H9 (cell line): ENCODE measurements at regions not wholly inside any gene's neighbourhood (a gene's known extent, or its start where the extent isn't known, plus 50 kb on each side); places are given as distances from the start of the nearest gene placed in this dataset.

Source experiments
- DNase-seq: peaks from one replicate; pipeline ENCODE4 v3.0.0-alpha.2; 2017
- H2AFZ ChIP-seq: one replicate; pipeline ENCODE4 v1.6.1; 2013; ENCODE audit warnings: mild to moderate bottlenecking, low read length, control low read depth, moderate library complexity
- H2AK5ac ChIP-seq: 2 replicates; pipeline ENCODE4 v1.6.1; 2013; ENCODE audit warnings: low read length, control low read depth, mixed read lengths; ENCODE audit not compliant: insufficient read length
- H2BK120ac ChIP-seq: one replicate; pipeline ENCODE4 v1.6.1; 2013; ENCODE audit warnings: low read depth, mild to moderate bottlenecking, low read length, control low read depth, inconsistent platforms; ENCODE audit not compliant: poor library complexity, severe bottlenecking
- H2BK12ac ChIP-seq: 2 replicates; pipeline ENCODE4 v1.6.1; 2013; ENCODE audit warnings: low read length, control low read depth, mixed read lengths, low read depth; ENCODE audit not compliant: insufficient read length
- H2BK15ac ChIP-seq: 2 replicates; pipeline ENCODE4 v1.6.1; 2013; ENCODE audit warnings: low read depth, low read length, control low read depth
- H2BK20ac ChIP-seq: one replicate; pipeline ENCODE4 v1.6.1; 2013; ENCODE audit warnings: low read depth, mild to moderate bottlenecking, low read length, control low read depth, inconsistent platforms; ENCODE audit not compliant: poor library complexity, severe bottlenecking
- H2BK5ac ChIP-seq: 2 replicates; pipeline ENCODE4 v1.6.1; 2013; ENCODE audit warnings: low read length, control low read depth, mixed read lengths; ENCODE audit not compliant: insufficient read length
- H3K14ac ChIP-seq: 2 replicates; pipeline ENCODE4 v1.6.1; 2013; ENCODE audit warnings: low read length, control low read depth; ENCODE audit not compliant: insufficient read depth
- H3K18ac ChIP-seq: 2 replicates; pipeline ENCODE4 v1.6.1; 2013; ENCODE audit warnings: low read depth, mild to moderate bottlenecking, mixed read lengths, low read length, control low read depth; ENCODE audit not compliant: insufficient read length
- H3K23ac ChIP-seq: 2 replicates; pipeline ENCODE4 v1.6.1; 2013; ENCODE audit warnings: low read length, control low read depth, mixed read lengths, low read depth; ENCODE audit not compliant: insufficient read length
- H3K23me2 ChIP-seq: 2 replicates; pipeline ENCODE4 v1.6.1; 2013; ENCODE audit warnings: low read depth, mild to moderate bottlenecking, mixed read lengths, low read length, control low read depth; ENCODE audit not compliant: insufficient read length, poor library complexity, severe bottlenecking
- H3K27ac ChIP-seq: 2 replicates; pipeline ENCODE4 v1.5.1; 2013; ENCODE audit warnings: low read length, control low read depth, mixed read lengths, low read depth; ENCODE audit not compliant: insufficient read length
- H3K27me3 ChIP-seq: 2 replicates; pipeline ENCODE4 v1.6.1; 2013; ENCODE audit warnings: low read length, control low read depth, inconsistent platforms; ENCODE audit not compliant: insufficient read depth
- H3K4ac ChIP-seq: 2 replicates; pipeline ENCODE4 v1.6.1; 2013; ENCODE audit warnings: low read depth, mild to moderate bottlenecking, control low read depth, inconsistent platforms, low read length, moderate library complexity
- H3K4me1 ChIP-seq: 2 replicates; pipeline ENCODE4 v1.6.1; 2013; ENCODE audit warnings: low read length, control low read depth, inconsistent platforms; ENCODE audit not compliant: insufficient read depth
- H3K4me2 ChIP-seq: 2 replicates; pipeline ENCODE4 v1.6.1; 2013; ENCODE audit warnings: low read length, control low read depth, mixed read lengths; ENCODE audit not compliant: insufficient read length, insufficient read depth
- H3K56ac ChIP-seq: 2 replicates; pipeline ENCODE4 v1.6.1; 2013; ENCODE audit warnings: low read depth, mild to moderate bottlenecking, mixed read lengths, low read length, control low read depth; ENCODE audit not compliant: insufficient read length
- H3K79me1 ChIP-seq: 2 replicates; pipeline ENCODE4 v1.6.1; 2013; ENCODE audit warnings: low read depth, mild to moderate bottlenecking, moderate library complexity, low read length, control low read depth, inconsistent platforms; ENCODE audit not compliant: insufficient read depth, poor library complexity, severe bottlenecking
- H3K79me2 ChIP-seq: 2 replicates; pipeline ENCODE4 v1.6.1; 2013; ENCODE audit warnings: low read length, control low read depth, inconsistent platforms; ENCODE audit not compliant: insufficient read depth
- H3K9ac ChIP-seq: 2 replicates; pipeline ENCODE4 v1.6.1; 2013; ENCODE audit warnings: low read length, control low read depth, mixed read lengths; ENCODE audit not compliant: insufficient read length; ENCODE audit errors: extremely low read depth
- H3K9me3 ChIP-seq: one replicate; pipeline ENCODE4 v1.6.1; 2013; ENCODE audit warnings: low read depth, low read length, inconsistent platforms; ENCODE audit not compliant: control insufficient read depth
- H3T11ph ChIP-seq: one replicate; pipeline ENCODE4 v1.6.1; 2013; ENCODE audit warnings: mild to moderate bottlenecking, low read length, control low read depth, inconsistent platforms
- H4K20me1 ChIP-seq: one replicate; pipeline ENCODE4 v1.6.1; 2013; ENCODE audit not compliant: control insufficient read depth, insufficient read length, insufficient read depth
- H4K5ac ChIP-seq: 2 replicates; pipeline ENCODE4 v1.6.1; 2013; ENCODE audit warnings: low read depth, mild to moderate bottlenecking, mixed read lengths, low read length, control low read depth; ENCODE audit not compliant: insufficient read length
- H4K8ac ChIP-seq: replicated peaks from 2 replicates; pipeline ENCODE4 v1.6.1; 2013; ENCODE audit warnings: low read length, control low read depth, mixed read lengths, low read depth; ENCODE audit not compliant: insufficient read length
- H4K91ac ChIP-seq: 2 replicates; pipeline ENCODE4 v1.6.1; 2013; ENCODE audit warnings: low read depth, mild to moderate bottlenecking, moderate library complexity, mixed read lengths, low read length, control low read depth; ENCODE audit not compliant: insufficient read length
- H3K27ac Mint-ChIP-seq, 3 experiments: 2 replicates in 2 of 3; 3 replicates in 1 of 3; pipeline ENCODE4 v1.8.0; 2020 to 2021; ENCODE audit warnings: mixed read lengths in 3 of 3, mild to moderate bottlenecking in 1 of 3, moderate library complexity in 1 of 3
- H3K27me3 Mint-ChIP-seq: 2 replicates; pipeline ENCODE4 v1.8.0; 2021; ENCODE audit warnings: low read depth, mild to moderate bottlenecking, moderate library complexity, mixed read lengths
- H3K36me3 Mint-ChIP-seq, 3 experiments: 2 replicates in 2 of 3; 3 replicates in 1 of 3; pipeline ENCODE4 v1.8.0; 2020 to 2021; ENCODE audit warnings: low read depth in 3 of 3, mixed read lengths in 3 of 3; ENCODE audit not compliant: insufficient read depth in 1 of 3
- H3K4me1 Mint-ChIP-seq, 2 experiments: 2 replicates each; pipeline ENCODE4 v1.8.0; 2020; ENCODE audit warnings: mixed read lengths in 2 of 2
- H3K4me3 Mint-ChIP-seq, 2 experiments: 2 replicates in 1 of 2; 3 replicates in 1 of 2; pipeline ENCODE4 v1.8.0; 2020 to 2021; ENCODE audit warnings: mild to moderate bottlenecking in 2 of 2, mixed read lengths in 2 of 2, moderate library complexity in 1 of 2
- H3K9me3 Mint-ChIP-seq, 2 experiments: 2 replicates in 1 of 2; 3 replicates in 1 of 2; pipeline ENCODE4 v1.8.0; 2020; ENCODE audit warnings: mild to moderate bottlenecking in 2 of 2, mixed read lengths in 2 of 2, moderate library complexity in 1 of 2
- WGBS: extraction: QIAGEN DNeasy Blood & Tissue Kit; methylation state at CpG from one replicate; pipeline ENCODE4 v1.1.7; 2013; ENCODE audit warnings: missing lambda C conversion rate, low lambda C conversion rate, mixed read lengths; ENCODE audit not compliant: insufficient read length; ENCODE audit errors: extremely low coverage; 5-methylcytosine and 5-hydroxymethylcytosine counted together
- TF ChIP-seq, protein P1 (sequence below): fragments of 200-600 bp; sonication (generic); conservative IDR thresholded peaks from 3 replicates; pipeline ENCODE4 v1.8.0; 2021; ENCODE audit warnings: antibody characterized with exemption, mild to moderate bottlenecking

- H4K8ac ChIP-seq = no peak overlapping the region
- no peak overlapping the region for H2BK20ac ChIP-seq
- H4K5ac ChIP-seq = no peak overlapping the region
- no peak overlapping the region for H2BK15ac ChIP-seq
- no peaks in the 10 kb centered on the region for H3K23me2 ChIP-seq
- Mint-ChIP-seq H3K27me3 (no peaks in the 10 kb centered on the region; the same call in 1 of the 2 replicates), H3K9me3 (no peaks in the 10 kb centered on the region), H3K4me3 (no peak overlapping the region), H3K36me3 (no peaks in the 10 kb centered on the region), H3K4me1 (no peaks in the 10 kb centered on the region; a peak in 1 of 4 replicates), H3K27ac (no peak overlapping the region)
- no CpG with 5 or more reads among the region's 2 CpGs for WGBS
- no peak overlapping the region for H3K14ac ChIP-seq
- H3T11ph ChIP-seq = no peak overlapping the region
- H3K4ac ChIP-seq = no peak overlapping the region
- H3K9ac ChIP-seq = no peak overlapping the region
- H3K27me3 ChIP-seq = no peaks in the 10 kb centered on the region
- H3K23ac ChIP-seq = no peak overlapping the region
- no peaks in the 10 kb centered on the region for H3K9me3 ChIP-seq
- H2BK12ac ChIP-seq = no peak overlapping the region
- no peak overlapping the region for H2BK120ac ChIP-seq
- H4K91ac ChIP-seq = no peak overlapping the region
- no peak overlapping the region for H2AFZ ChIP-seq
- H2BK5ac ChIP-seq = no peak overlapping the region
- no peak for DNase-seq
- H3K27ac ChIP-seq = no peak overlapping the region
- TF ChIP-seq, protein P1, sequence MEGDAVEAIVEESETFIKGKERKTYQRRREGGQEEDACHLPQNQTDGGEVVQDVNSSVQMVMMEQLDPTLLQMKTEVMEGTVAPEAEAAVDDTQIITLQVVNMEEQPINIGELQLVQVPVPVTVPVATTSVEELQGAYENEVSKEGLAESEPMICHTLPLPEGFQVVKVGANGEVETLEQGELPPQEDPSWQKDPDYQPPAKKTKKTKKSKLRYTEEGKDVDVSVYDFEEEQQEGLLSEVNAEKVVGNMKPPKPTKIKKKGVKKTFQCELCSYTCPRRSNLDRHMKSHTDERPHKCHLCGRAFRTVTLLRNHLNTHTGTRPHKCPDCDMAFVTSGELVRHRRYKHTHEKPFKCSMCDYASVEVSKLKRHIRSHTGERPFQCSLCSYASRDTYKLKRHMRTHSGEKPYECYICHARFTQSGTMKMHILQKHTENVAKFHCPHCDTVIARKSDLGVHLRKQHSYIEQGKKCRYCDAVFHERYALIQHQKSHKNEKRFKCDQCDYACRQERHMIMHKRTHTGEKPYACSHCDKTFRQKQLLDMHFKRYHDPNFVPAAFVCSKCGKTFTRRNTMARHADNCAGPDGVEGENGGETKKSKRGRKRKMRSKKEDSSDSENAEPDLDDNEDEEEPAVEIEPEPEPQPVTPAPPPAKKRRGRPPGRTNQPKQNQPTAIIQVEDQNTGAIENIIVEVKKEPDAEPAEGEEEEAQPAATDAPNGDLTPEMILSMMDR = no peak
- H2AK5ac ChIP-seq = no peak overlapping the region
- H3K4me2 ChIP-seq = no peak overlapping the region
- no peaks in the 10 kb centered on the region for H3K4me1 ChIP-seq
- H3K56ac ChIP-seq = no peak overlapping the region
- no peaks in the 10 kb centered on the region for H3K79me1 ChIP-seq
- H3K79me2 ChIP-seq = no peaks in the 10 kb centered on the region
- H4K20me1 ChIP-seq = no peaks in the 10 kb centered on the region
- no peak overlapping the region for H3K18ac ChIP-seq
Measured at GRCh38 chr3:124420392-124420791, 309.9 kb upstream of the UMPS start.
